ENCODE measurements at regions not wholly inside any gene's neighbourhood (a gene's known extent, or its start where the extent isn't known, plus 50 kb on each side); places are given as distances from the start of the nearest gene placed in this dataset.

GRCh38 chr13:40076765-40077362, 421.4 kb downstream of the COG6 start:
- ChIA-PET CTCF (no interaction called here), POLR2A (no interaction called here)
- no peak for TF ChIP-seq TARDBP (IDR thresholded peaks at IDR 0.05)
- TF ChIP-seq ARNT (IDR thresholded peaks at IDR 0.05) = no peak
- no peak for TF ChIP-seq FOXA1 (IDR thresholded peaks at IDR 0.05)
- no peak for TF ChIP-seq FOXM1 (IDR thresholded peaks at IDR 0.05; ENCODE audit: borderline replicate concordance)
- no peak for TF ChIP-seq CTBP1 (IDR thresholded peaks at IDR 0.05; ENCODE audit: borderline replicate concordance)
- no peak for TF ChIP-seq ZNF384 (IDR thresholded peaks at IDR 0.05)
- TF ChIP-seq SP1 (IDR thresholded peaks at IDR 0.05) = no peak
- no peak for TF ChIP-seq SUZ12 (IDR thresholded peaks at IDR 0.05)
- no peak for TF ChIP-seq FOXK2 (IDR thresholded peaks at IDR 0.05)
- no peak for TF ChIP-seq BHLHE40 (IDR thresholded peaks at IDR 0.05; ENCODE audit: borderline replicate concordance)
- no peak for TF ChIP-seq ELF4 (IDR thresholded peaks at IDR 0.05)
- TF ChIP-seq, protein P1, sequence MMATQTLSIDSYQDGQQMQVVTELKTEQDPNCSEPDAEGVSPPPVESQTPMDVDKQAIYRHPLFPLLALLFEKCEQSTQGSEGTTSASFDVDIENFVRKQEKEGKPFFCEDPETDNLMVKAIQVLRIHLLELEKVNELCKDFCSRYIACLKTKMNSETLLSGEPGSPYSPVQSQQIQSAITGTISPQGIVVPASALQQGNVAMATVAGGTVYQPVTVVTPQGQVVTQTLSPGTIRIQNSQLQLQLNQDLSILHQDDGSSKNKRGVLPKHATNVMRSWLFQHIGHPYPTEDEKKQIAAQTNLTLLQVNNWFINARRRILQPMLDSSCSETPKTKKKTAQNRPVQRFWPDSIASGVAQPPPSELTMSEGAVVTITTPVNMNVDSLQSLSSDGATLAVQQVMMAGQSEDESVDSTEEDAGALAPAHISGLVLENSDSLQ (IDR thresholded peaks at IDR 0.05) = no peak
- no peak for TF ChIP-seq HDGF (IDR thresholded peaks at IDR 0.05; ENCODE audit: borderline replicate concordance)
- no peak for TF ChIP-seq LEF1 (IDR thresholded peaks at IDR 0.05; ENCODE audit: borderline replicate concordance)
- no peak for TF ChIP-seq NFRKB (IDR thresholded peaks at IDR 0.05)
- no peak for TF ChIP-seq L3MBTL2 (conservative IDR thresholded peaks at IDR 0.05)
- DNase-seq (ENCODE audit: extremely low spot score) = no peak

DNA sequence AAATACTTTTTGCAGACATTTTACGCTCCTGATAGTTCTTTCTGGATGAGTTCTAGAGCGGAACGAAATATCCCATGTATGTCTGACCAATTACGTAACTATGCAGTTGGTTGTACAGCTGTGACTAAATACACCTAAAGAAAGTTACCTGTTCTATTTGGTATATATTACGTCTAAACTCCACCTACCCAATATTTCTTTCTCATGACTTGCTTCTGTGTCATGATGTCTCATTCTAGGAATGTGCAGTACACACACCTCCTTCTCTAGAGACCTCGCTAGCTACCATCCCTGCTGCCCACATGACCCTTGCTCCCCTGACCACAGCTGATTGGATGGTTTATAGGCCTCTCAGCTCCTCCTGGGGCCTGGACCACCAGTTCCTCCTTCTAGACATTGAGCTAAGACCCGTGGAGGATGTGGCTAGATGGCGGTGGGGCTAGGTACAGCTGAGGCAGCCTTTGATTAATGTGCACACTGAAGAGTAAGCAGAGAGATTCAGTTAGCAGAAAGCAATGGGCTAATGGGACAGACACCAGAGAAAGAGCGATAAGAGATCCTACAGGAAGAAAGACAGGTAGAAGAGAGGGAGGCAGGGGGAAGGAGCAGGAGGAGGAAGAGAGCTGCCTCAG, 422.1 kb downstream of the COG6 start:
- DNase-seq (ENCODE audit: extremely low spot score) = no peak
- ChIA-PET CTCF (no interaction called here), POLR2A (no interaction called here)
- TF ChIP-seq FOXK2 (IDR thresholded peaks at IDR 0.05) (no peak), LEF1 (IDR thresholded peaks at IDR 0.05; ENCODE audit: borderline replicate concordance) (no peak), FOXA1 (IDR thresholded peaks at IDR 0.05) (no peak)

DNA sequence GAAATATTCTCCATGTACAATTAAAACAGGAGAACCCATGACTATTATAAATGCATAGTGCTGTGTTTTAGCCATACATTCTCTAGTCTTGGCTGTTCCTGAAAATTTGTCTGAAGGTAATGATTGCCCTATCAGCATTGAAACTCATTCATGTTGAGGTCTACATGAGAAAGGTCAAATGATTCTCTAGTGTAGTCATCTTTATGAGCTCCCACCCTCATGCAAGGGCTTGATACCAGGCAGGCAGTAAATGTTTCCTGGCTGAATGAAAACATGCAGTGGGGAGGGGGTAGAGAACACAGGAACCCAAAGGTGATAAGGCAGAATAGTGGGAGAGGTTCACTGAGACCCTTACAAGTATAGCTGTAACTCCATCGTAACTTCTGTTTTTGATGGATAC, 424.3 kb downstream of the COG6 start:
- CTCF ChIA-PET = no interaction called here
- POLR2A ChIA-PET = no interaction called here
- no peak for DNase-seq (ENCODE audit: extremely low spot score)
- TF ChIP-seq CTBP1 (IDR thresholded peaks at IDR 0.05; ENCODE audit: borderline replicate concordance) (no peak), HDGF (IDR thresholded peaks at IDR 0.05; ENCODE audit: borderline replicate concordance) (no peak), LEF1 (IDR thresholded peaks at IDR 0.05; ENCODE audit: borderline replicate concordance) (no peak), L3MBTL2 (conservative IDR thresholded peaks at IDR 0.05) (no peak), TARDBP (IDR thresholded peaks at IDR 0.05) (no peak), NFRKB (IDR thresholded peaks at IDR 0.05) (no peak), FOXK2 (IDR thresholded peaks at IDR 0.05) (no peak), SUZ12 (IDR thresholded peaks at IDR 0.05) (no peak), ZNF384 (IDR thresholded peaks at IDR 0.05) (no peak), FOXM1 (IDR thresholded peaks at IDR 0.05; ENCODE audit: borderline replicate concordance) (no peak), ARNT (IDR thresholded peaks at IDR 0.05) (no peak), ELF4 (IDR thresholded peaks at IDR 0.05) (no peak), FOXA1 (IDR thresholded peaks at IDR 0.05) (no peak), BHLHE40 (IDR thresholded peaks at IDR 0.05; ENCODE audit: borderline replicate concordance) (no peak), SP1 (IDR thresholded peaks at IDR 0.05) (no peak)
- TF ChIP-seq, protein P1 (IDR thresholded peaks at IDR 0.05) = no peak

DNA sequence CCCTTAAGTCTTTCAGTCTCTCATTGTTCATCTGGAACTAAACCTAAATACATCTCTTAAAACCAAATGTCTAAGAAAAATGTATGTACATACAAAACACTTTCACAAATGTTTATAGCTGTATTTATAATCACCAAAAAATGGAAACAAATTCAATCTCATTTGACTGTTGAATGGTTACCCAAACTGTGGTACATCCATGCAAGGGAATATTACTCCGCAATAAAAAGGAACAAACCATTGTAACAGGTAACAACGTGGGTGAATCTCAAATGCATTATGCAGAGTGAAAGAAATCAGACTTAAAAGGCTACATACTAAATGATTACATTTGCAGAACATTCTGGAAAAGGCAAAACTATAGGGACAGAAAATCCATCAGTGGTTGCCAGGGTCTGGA, 425.2 kb downstream of the COG6 start:
- CTCF ChIA-PET = no interaction called here
- POLR2A ChIA-PET = no interaction called here
- no peak for TF ChIP-seq FOXA1 (IDR thresholded peaks at IDR 0.05)
- no peak for TF ChIP-seq SUZ12 (IDR thresholded peaks at IDR 0.05)
- TF ChIP-seq TARDBP (IDR thresholded peaks at IDR 0.05) = no peak
- TF ChIP-seq, protein P1 (IDR thresholded peaks at IDR 0.05) = no peak
- no peak for TF ChIP-seq CTBP1 (IDR thresholded peaks at IDR 0.05; ENCODE audit: borderline replicate concordance)
- no peak for TF ChIP-seq ELF4 (IDR thresholded peaks at IDR 0.05)
- TF ChIP-seq SP1 (IDR thresholded peaks at IDR 0.05) = no peak
- TF ChIP-seq L3MBTL2 (conservative IDR thresholded peaks at IDR 0.05) = no peak
- no peak for TF ChIP-seq BHLHE40 (IDR thresholded peaks at IDR 0.05; ENCODE audit: borderline replicate concordance)
- no peak for TF ChIP-seq HDGF (IDR thresholded peaks at IDR 0.05; ENCODE audit: borderline replicate concordance)
- no peak for TF ChIP-seq ARNT (IDR thresholded peaks at IDR 0.05)
- no peak for TF ChIP-seq FOXK2 (IDR thresholded peaks at IDR 0.05)
- no peak for TF ChIP-seq FOXM1 (IDR thresholded peaks at IDR 0.05; ENCODE audit: borderline replicate concordance)
- no peak for TF ChIP-seq ZNF384 (IDR thresholded peaks at IDR 0.05)
- DNase-seq (ENCODE audit: extremely low spot score) = no peak

GRCh38 chr13:40082639-40083038, 427.2 kb downstream of the COG6 start:
- DNase-seq (ENCODE audit: extremely low spot score) = no peak
- TF ChIP-seq SUZ12 (IDR thresholded peaks at IDR 0.05) = no peak
- TF ChIP-seq ZNF384 (IDR thresholded peaks at IDR 0.05) = no peak
- CTCF ChIA-PET = no interaction called here
- POLR2A ChIA-PET = no interaction called here

DNA sequence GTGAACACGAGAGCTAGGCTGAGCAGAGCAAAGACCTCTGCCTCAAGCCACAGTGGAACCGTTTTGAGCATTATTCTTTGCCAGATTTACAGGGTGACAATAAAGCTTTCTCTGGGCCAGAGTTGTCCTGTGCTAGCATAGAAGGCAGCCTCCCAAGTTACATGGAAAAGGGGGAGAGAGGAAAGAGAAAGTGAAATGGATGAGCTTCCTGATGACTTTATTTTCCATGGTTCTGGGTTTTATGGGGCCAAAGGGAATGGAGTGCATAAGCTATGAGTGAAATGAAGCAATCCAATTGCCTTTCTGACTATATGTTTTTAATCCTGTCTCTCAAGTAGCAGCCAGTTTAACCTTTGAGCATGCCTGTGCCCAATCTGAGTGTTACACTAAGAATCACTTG, 428.4 kb downstream of the COG6 start:
- TF ChIP-seq NFRKB (IDR thresholded peaks at IDR 0.05) = no peak
- TF ChIP-seq FOXM1 (IDR thresholded peaks at IDR 0.05; ENCODE audit: borderline replicate concordance) = no peak
- no peak for TF ChIP-seq SP1 (IDR thresholded peaks at IDR 0.05)
- TF ChIP-seq, protein P1 (IDR thresholded peaks at IDR 0.05) = no peak
- TF ChIP-seq FOXA1 (IDR thresholded peaks at IDR 0.05) = no peak
- TF ChIP-seq LEF1 (IDR thresholded peaks at IDR 0.05; ENCODE audit: borderline replicate concordance) = no peak
- no peak for TF ChIP-seq HDGF (IDR thresholded peaks at IDR 0.05; ENCODE audit: borderline replicate concordance)
- no peak for TF ChIP-seq FOXK2 (IDR thresholded peaks at IDR 0.05)
- ChIA-PET POLR2A (no interaction called here), CTCF (interaction anchor here (0.6 kb wide), 1 partner anchor 14 kb away, joined by 3 read pairs; no protein-coding TSS in a partner anchor)
- DNase-seq (ENCODE audit: extremely low spot score) = no peak
